GM21528 (cell line): ENCODE measurements at regions not wholly inside any gene's neighbourhood (a gene's known extent, or its start where the extent isn't known, plus 50 kb on each side); places are given as distances from the start of the nearest gene placed in this dataset.

Experiments used
- ATAC-seq: cut with Tn5 transposase; IDR thresholded peaks from one replicate; pipeline ENCODE4 v1.9.1; 2021; ENCODE audit warnings: mild to moderate bottlenecking, moderate library complexity; ENCODE audit not compliant: unreplicated experiment, low FRiP score

DNA sequence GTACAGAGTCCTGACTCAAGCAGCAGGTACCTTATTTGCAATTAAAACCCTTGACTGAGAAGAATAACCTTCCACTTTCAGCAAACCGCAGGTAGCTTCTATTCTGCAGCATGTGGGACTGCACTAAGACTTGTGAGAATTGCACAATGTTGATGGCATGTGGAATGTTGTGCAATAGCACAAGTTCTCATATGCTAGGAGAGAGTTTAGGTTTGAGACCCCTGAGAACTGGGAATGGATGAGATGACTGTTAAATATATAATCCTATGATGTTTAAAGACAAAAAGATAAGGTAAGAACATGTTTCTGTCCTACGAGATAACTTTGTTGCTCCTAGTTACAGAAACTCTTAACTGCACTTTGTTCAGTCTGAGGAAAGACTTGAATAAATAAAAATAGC, 194.6 kb downstream of the OTOR start:
- ATAC-seq, result no peak

DNA sequence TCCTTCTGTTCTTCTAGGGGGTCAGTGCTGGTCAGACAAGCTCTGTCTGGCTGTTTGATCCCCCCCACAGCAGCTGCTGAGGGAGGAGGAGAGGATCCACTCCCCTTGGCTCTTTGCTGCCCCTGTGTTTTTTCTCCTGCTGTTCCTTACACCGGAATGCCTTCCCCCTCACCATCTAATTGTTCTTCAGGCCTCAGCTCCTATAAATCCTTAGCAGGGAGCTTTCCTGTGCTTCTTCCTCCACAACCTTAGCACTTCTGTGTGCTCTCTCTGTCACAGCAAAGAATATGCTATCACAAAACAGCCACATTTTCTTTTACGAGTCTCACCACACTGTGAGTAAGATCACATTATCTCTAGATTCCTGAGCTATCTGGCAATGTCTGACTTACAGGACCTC, 196.6 kb downstream of the OTOR start:
- no peak for ATAC-seq

DNA sequence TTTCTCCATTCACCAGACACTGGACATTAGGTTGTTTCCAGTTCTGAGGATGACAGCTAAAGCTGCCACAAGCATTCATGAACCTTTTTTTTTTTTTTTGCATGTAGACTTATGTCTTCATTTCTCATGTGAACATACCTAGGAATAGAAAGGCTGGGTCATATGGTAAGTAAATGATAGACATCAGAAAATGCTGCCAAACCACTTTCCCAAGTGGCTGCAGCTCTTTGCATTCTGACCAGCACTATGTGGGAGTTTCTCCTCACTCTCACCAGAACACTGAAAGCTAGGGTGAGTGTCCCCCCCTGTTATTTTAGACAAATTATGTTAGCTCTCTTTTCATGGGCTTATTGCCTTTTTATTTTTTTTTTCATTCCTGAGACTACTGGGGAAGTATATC, 197.5 kb downstream of the OTOR start:
- ATAC-seq, result no peak

DNA sequence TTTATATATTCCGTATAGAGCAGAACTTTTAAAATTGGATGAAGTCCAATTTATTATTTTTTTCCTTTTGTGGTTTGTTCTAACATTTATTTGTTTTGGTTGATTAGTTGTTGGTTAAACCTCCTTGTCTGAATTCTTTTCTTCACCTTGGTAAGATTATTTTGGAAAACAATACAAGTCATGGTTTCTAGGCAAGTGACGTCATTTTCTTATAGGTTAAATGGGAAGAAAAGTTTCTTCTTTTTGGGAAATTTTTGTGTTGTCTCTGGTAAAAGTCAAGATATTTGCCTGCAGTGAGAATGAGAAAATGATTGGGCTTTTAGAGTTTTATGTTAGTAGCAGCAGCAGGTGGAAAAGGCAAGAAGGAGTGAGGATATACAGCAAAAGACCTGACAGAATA, 197.9 kb downstream of the OTOR start:
- ATAC-seq, result no peak

DNA sequence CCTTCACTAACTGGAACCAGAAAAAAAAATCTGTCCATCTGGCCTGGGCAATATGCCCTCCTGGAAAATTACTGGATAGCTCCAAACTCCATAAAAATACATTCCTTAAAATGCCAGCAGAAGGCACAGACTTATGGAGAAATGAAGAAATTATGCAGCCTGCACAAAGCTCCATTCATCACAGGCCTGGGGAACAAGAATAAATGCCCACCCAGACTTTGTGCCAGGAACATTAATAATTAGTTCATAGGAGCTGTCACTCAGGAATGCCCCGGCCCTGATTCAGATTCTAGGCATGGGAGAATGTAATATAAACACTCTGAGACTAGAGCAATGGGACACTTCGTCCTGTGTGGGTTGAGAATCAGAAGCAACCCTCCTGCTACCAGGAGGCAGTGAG, 199.3 kb downstream of the OTOR start:
- ATAC-seq, result no peak

DNA sequence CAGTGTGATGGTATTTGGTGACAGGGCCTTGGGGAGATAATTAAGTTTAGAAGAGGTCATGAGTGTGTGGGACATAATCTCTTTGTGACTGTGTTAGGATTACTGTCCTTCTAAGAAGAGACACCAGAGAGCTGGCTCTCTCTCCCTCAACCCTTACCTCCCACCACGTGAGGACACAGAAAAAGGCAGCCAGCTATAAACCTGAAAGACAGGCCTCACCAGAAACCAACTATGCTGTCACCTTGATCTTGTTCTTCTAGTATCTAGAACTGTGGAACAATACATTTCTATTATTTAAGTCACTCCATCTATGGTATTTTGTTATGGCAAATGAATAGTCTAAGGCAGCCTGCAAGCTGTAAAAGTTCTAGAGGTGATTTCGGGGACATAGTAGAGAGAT, 203.7 kb downstream of the OTOR start:
- no peak for ATAC-seq

DNA sequence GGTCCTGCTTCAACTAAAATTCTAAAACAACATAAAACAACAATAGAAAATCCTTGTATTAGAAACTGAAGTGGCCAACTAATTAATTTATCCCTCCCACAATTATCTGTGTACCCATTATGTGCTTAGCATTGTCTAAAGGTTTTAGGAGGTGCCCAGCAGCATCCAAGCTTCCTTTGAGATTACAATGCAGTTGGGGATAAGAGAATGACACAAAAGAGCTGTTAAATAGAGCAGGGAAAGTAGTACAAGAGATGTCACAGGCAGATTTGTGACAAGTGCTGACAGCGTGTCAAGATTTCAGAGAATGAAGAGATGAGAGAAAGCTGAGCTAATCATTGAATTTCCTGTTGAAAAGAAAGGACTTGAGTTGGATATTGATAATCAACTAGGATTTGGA, 204.8 kb downstream of the OTOR start:
- no peak for ATAC-seq

GRCh38 chr20:16953858-16954257, 205.7 kb downstream of the OTOR start:
- no peak for ATAC-seq

- no peak for ATAC-seq
These were observed 207.3 kb downstream of the OTOR start for GRCh38 chr20:16955462-16955861.

GRCh38 chr20:16955971-16956370, 207.8 kb downstream of the OTOR start:
- ATAC-seq, result no peak

DNA sequence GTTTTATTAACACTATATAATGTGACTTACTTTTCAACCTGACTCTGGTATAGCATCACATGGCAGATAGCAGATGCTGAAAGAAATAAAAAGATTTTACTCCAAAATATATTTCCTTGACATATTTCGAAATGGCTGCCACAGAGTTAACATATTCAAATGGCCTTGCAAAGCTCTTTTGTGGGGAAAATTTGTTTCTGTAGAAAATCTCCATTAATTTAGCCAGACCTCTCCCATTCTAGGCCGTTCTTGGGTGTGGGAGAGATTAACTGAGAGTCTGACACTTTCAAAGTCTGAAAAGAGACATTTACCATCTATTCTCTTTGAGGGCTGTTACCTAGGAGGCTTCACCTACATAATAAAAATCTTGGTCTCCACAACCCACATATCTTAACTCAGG, 217.2 kb downstream of the OTOR start:
- no peak for ATAC-seq

GRCh38 chr20:16966276-16966880, 218.2 kb downstream of the OTOR start:
- ATAC-seq, result no peak

DNA sequence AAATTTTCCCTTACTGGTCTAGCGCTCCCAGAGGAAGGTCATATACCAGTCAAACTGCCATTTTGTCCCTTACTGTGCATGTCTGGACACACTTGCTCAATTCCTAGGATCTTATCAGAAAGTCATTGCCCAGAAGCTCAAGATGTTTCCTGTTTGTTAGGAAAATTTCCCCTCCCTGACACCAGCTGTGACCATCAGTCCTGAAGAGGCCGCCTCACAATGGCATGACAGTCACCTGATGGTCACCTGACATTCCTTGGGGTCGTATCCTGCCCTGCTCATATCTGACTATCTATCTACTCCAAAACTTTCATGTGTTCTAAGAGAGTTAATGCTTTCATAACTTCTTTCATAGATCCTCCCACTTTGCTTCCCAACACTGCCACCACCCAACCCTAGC, 219.9 kb downstream of the OTOR start:
- no peak for ATAC-seq

DNA sequence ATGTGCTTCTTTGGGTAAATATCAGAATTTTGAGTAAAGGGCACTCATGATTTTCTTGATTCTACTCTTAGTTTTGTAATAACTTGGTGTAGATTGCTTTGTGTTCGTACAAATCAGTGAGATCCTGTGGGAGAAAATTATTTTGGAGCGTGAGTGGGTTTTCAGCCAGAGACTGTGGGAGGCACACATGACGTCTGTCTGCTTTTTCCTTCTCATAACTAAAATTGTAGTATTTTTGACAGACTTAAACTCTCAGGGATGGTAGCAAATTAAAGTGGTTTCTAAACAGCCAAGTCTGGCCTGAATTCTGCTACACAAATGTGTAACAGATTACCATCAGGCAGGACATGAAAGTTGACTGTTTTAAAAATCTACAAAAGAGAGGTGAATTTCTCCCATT, 222.6 kb downstream of the OTOR start:
- ATAC-seq, result no peak

GRCh38 chr20:16974080-16974854, 226.1 kb downstream of the OTOR start:
- no peak for ATAC-seq

DNA sequence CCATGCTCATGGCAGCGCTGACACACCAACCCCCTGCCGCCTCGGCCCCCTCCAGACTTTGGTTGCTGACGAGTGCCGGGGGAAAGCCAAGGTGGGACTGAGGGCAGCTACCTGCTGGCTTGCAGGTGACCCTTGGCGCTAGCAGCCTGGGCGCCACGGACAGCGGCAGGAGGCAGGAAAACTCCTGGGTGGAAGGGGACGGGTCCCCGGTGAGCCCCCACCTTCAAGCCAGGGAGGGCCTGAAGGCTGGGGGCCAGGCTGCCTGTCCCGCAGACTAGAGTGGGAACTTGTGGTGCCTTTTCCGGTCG, 226.7 kb downstream of the OTOR start:
- ATAC-seq, result no peak

- no peak for ATAC-seq
These were observed 227.5 kb downstream of the OTOR start for GRCh38 chr20:16975682-16976081.

DNA sequence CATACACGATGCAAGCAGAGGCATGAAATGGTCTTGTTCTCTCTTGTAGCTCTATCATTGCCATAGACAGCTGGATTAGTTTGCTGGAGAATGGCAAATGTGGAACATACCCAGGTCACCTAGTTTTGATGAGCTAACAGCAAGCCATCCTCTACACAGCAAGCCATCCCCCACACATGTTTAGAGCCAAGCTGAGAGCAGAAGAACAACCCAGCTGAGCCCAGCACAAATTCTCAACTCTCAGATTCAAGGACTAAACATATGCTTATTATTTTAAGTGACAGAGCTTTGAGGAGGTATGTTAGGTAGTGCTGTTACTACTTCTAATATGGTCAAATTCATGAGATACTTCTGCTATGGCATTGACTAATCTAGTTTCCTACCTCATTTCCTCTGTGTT, 230.3 kb downstream of the OTOR start:
- no peak for ATAC-seq

DNA sequence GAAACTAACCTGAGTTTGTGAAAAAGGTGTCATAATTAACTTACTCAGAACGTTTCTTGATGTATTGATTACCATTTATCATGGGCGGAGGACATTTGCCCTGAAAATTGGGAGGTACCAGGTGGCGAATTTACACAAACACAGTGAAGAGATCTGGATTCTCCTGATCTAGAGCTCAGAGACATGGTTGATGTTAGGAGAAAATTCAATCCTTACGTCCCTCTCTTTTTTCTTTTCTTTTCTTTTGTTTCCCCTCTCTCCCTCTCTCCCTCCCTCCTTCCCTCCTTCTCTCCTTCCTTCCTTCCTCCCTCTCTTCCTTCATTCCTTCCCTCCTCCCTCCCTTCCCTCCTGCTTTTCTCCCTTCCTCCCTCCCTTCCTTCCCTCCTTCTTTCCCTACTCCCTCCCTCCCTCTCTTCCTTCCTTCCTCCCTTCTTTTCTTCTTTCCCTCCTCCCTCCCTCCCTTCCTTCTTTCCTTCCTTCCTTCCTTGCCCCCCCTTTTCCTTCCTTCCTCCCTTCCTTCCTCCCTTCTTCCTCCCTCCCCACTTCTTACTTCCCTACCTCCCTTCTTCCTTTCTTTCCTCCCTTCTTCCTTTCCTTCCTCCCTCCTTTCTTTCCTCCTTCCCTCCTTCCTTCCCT, 234.1 kb downstream of the OTOR start:
- ATAC-seq, result no peak

- no peak for ATAC-seq
These were observed 236.3 kb downstream of the OTOR start for GRCh38 chr20:16984481-16984880.

- ATAC-seq, result no peak
These were observed 223.5 kb upstream of the PCSK2 start for GRCh38 chr20:17003170-17003870.

DNA sequence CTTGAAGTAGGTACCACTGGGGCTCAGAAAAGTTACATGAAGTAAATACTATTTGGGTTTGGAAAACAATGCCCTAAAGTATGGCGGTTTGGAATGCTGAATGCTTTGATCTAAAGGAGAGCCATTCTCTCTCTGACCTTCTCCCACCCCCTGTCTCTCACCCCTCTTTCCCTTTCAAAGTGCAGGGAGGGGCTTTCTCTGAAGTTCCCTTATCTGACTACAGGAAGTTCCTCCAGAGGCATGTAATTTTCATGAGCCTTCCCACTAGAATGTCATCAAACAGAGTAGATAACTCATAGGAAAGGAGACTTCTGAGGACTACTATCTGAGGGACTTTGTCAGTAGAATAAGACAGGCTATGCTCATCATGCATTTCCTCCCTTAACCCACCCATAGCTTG, 216.7 kb upstream of the PCSK2 start:
- no peak for ATAC-seq
